H9 (cell line): ENCODE measurements at regions not wholly inside any gene's neighbourhood (a gene's known extent, or its start where the extent isn't known, plus 50 kb on each side); places are given as distances from the start of the nearest gene placed in this dataset.

Experiments used
- DNase-seq: peaks from one replicate; pipeline ENCODE4 v3.0.0-alpha.2; 2017
- H2AFZ ChIP-seq: one replicate; pipeline ENCODE4 v1.6.1; 2013; ENCODE audit warnings: mild to moderate bottlenecking, low read length, control low read depth, moderate library complexity
- H2AK5ac ChIP-seq: 2 replicates; pipeline ENCODE4 v1.6.1; 2013; ENCODE audit warnings: low read length, control low read depth, mixed read lengths; ENCODE audit not compliant: insufficient read length
- H2BK120ac ChIP-seq: one replicate; pipeline ENCODE4 v1.6.1; 2013; ENCODE audit warnings: low read depth, mild to moderate bottlenecking, low read length, control low read depth, inconsistent platforms; ENCODE audit not compliant: poor library complexity, severe bottlenecking
- H2BK12ac ChIP-seq: 2 replicates; pipeline ENCODE4 v1.6.1; 2013; ENCODE audit warnings: low read length, control low read depth, mixed read lengths, low read depth; ENCODE audit not compliant: insufficient read length
- H2BK15ac ChIP-seq: 2 replicates; pipeline ENCODE4 v1.6.1; 2013; ENCODE audit warnings: low read depth, low read length, control low read depth
- H2BK20ac ChIP-seq: one replicate; pipeline ENCODE4 v1.6.1; 2013; ENCODE audit warnings: low read depth, mild to moderate bottlenecking, low read length, control low read depth, inconsistent platforms; ENCODE audit not compliant: poor library complexity, severe bottlenecking
- H2BK5ac ChIP-seq: 2 replicates; pipeline ENCODE4 v1.6.1; 2013; ENCODE audit warnings: low read length, control low read depth, mixed read lengths; ENCODE audit not compliant: insufficient read length
- H3K14ac ChIP-seq: 2 replicates; pipeline ENCODE4 v1.6.1; 2013; ENCODE audit warnings: low read length, control low read depth; ENCODE audit not compliant: insufficient read depth
- H3K18ac ChIP-seq: 2 replicates; pipeline ENCODE4 v1.6.1; 2013; ENCODE audit warnings: low read depth, mild to moderate bottlenecking, mixed read lengths, low read length, control low read depth; ENCODE audit not compliant: insufficient read length
- H3K23ac ChIP-seq: 2 replicates; pipeline ENCODE4 v1.6.1; 2013; ENCODE audit warnings: low read length, control low read depth, mixed read lengths, low read depth; ENCODE audit not compliant: insufficient read length
- H3K23me2 ChIP-seq: 2 replicates; pipeline ENCODE4 v1.6.1; 2013; ENCODE audit warnings: low read depth, mild to moderate bottlenecking, mixed read lengths, low read length, control low read depth; ENCODE audit not compliant: insufficient read length, poor library complexity, severe bottlenecking
- H3K27ac ChIP-seq: 2 replicates; pipeline ENCODE4 v1.5.1; 2013; ENCODE audit warnings: low read length, control low read depth, mixed read lengths, low read depth; ENCODE audit not compliant: insufficient read length
- H3K27me3 ChIP-seq: 2 replicates; pipeline ENCODE4 v1.6.1; 2013; ENCODE audit warnings: low read length, control low read depth, inconsistent platforms; ENCODE audit not compliant: insufficient read depth
- H3K4ac ChIP-seq: 2 replicates; pipeline ENCODE4 v1.6.1; 2013; ENCODE audit warnings: low read depth, mild to moderate bottlenecking, control low read depth, inconsistent platforms, low read length, moderate library complexity
- H3K4me1 ChIP-seq: 2 replicates; pipeline ENCODE4 v1.6.1; 2013; ENCODE audit warnings: low read length, control low read depth, inconsistent platforms; ENCODE audit not compliant: insufficient read depth
- H3K4me2 ChIP-seq: 2 replicates; pipeline ENCODE4 v1.6.1; 2013; ENCODE audit warnings: low read length, control low read depth, mixed read lengths; ENCODE audit not compliant: insufficient read length, insufficient read depth
- H3K56ac ChIP-seq: 2 replicates; pipeline ENCODE4 v1.6.1; 2013; ENCODE audit warnings: low read depth, mild to moderate bottlenecking, mixed read lengths, low read length, control low read depth; ENCODE audit not compliant: insufficient read length
- H3K79me1 ChIP-seq: 2 replicates; pipeline ENCODE4 v1.6.1; 2013; ENCODE audit warnings: low read depth, mild to moderate bottlenecking, moderate library complexity, low read length, control low read depth, inconsistent platforms; ENCODE audit not compliant: insufficient read depth, poor library complexity, severe bottlenecking
- H3K79me2 ChIP-seq: 2 replicates; pipeline ENCODE4 v1.6.1; 2013; ENCODE audit warnings: low read length, control low read depth, inconsistent platforms; ENCODE audit not compliant: insufficient read depth
- H3K9ac ChIP-seq: 2 replicates; pipeline ENCODE4 v1.6.1; 2013; ENCODE audit warnings: low read length, control low read depth, mixed read lengths; ENCODE audit not compliant: insufficient read length; ENCODE audit errors: extremely low read depth
- H3K9me3 ChIP-seq: one replicate; pipeline ENCODE4 v1.6.1; 2013; ENCODE audit warnings: low read depth, low read length, inconsistent platforms; ENCODE audit not compliant: control insufficient read depth
- H3T11ph ChIP-seq: one replicate; pipeline ENCODE4 v1.6.1; 2013; ENCODE audit warnings: mild to moderate bottlenecking, low read length, control low read depth, inconsistent platforms
- H4K20me1 ChIP-seq: one replicate; pipeline ENCODE4 v1.6.1; 2013; ENCODE audit not compliant: control insufficient read depth, insufficient read length, insufficient read depth
- H4K5ac ChIP-seq: 2 replicates; pipeline ENCODE4 v1.6.1; 2013; ENCODE audit warnings: low read depth, mild to moderate bottlenecking, mixed read lengths, low read length, control low read depth; ENCODE audit not compliant: insufficient read length
- H4K8ac ChIP-seq: replicated peaks from 2 replicates; pipeline ENCODE4 v1.6.1; 2013; ENCODE audit warnings: low read length, control low read depth, mixed read lengths, low read depth; ENCODE audit not compliant: insufficient read length
- H4K91ac ChIP-seq: 2 replicates; pipeline ENCODE4 v1.6.1; 2013; ENCODE audit warnings: low read depth, mild to moderate bottlenecking, moderate library complexity, mixed read lengths, low read length, control low read depth; ENCODE audit not compliant: insufficient read length
- H3K27ac Mint-ChIP-seq, 3 experiments: 2 replicates in 2 of 3; 3 replicates in 1 of 3; pipeline ENCODE4 v1.8.0; 2020 to 2021; ENCODE audit warnings: mixed read lengths in 3 of 3, mild to moderate bottlenecking in 1 of 3, moderate library complexity in 1 of 3
- H3K27me3 Mint-ChIP-seq: 2 replicates; pipeline ENCODE4 v1.8.0; 2021; ENCODE audit warnings: low read depth, mild to moderate bottlenecking, moderate library complexity, mixed read lengths
- H3K36me3 Mint-ChIP-seq, 3 experiments: 2 replicates in 2 of 3; 3 replicates in 1 of 3; pipeline ENCODE4 v1.8.0; 2020 to 2021; ENCODE audit warnings: low read depth in 3 of 3, mixed read lengths in 3 of 3; ENCODE audit not compliant: insufficient read depth in 1 of 3
- H3K4me1 Mint-ChIP-seq, 2 experiments: 2 replicates each; pipeline ENCODE4 v1.8.0; 2020; ENCODE audit warnings: mixed read lengths in 2 of 2
- H3K4me3 Mint-ChIP-seq, 2 experiments: 2 replicates in 1 of 2; 3 replicates in 1 of 2; pipeline ENCODE4 v1.8.0; 2020 to 2021; ENCODE audit warnings: mild to moderate bottlenecking in 2 of 2, mixed read lengths in 2 of 2, moderate library complexity in 1 of 2
- H3K9me3 Mint-ChIP-seq, 2 experiments: 2 replicates in 1 of 2; 3 replicates in 1 of 2; pipeline ENCODE4 v1.8.0; 2020; ENCODE audit warnings: mild to moderate bottlenecking in 2 of 2, mixed read lengths in 2 of 2, moderate library complexity in 1 of 2
- WGBS: extraction: QIAGEN DNeasy Blood & Tissue Kit; methylation state at CpG from one replicate; pipeline ENCODE4 v1.1.7; 2013; ENCODE audit warnings: missing lambda C conversion rate, low lambda C conversion rate, mixed read lengths; ENCODE audit not compliant: insufficient read length; ENCODE audit errors: extremely low coverage; 5-methylcytosine and 5-hydroxymethylcytosine counted together
- TF ChIP-seq, protein P1 (sequence below): fragments of 200-600 bp; sonication (generic); conservative IDR thresholded peaks from 3 replicates; pipeline ENCODE4 v1.8.0; 2021; ENCODE audit warnings: antibody characterized with exemption, mild to moderate bottlenecking

DNA sequence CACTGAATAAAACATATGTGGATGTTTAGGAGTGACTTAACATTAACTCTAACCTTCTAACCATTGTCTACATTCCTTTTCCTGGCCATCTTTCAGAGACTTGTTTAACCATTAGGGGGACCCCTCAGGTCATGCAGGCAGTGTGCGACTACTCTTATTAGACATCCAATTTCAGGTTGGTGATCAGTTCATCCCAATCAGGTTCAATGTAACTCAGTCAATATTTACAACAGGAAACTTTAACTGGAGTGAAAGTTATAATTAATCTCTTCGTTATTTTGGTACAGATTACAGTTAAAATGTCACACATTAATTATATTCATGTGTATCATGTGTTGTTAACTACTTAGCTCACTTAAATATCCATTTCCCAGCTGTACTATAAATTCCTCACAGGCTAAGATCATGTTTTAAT is 68.8 kb upstream of the RGS1 start:
- Histone ChIP-seq H4K5ac (no peak overlapping the region), H3K4ac (no peak overlapping the region), H3K9ac (no peak overlapping the region), H2BK20ac (no peak overlapping the region), H3K4me2 (no peak overlapping the region), H3K27me3 (no peaks in the 10 kb centered on the region), H3K79me2 (no peaks in the 10 kb centered on the region), H3K18ac (no peak overlapping the region), H4K8ac (no peak overlapping the region), H2BK12ac (no peak overlapping the region), H3K27ac (no peak overlapping the region), H2BK120ac (no peak overlapping the region), H2AFZ (no peak overlapping the region), H4K91ac (no peak overlapping the region), H3K9me3 (no peaks in the 10 kb centered on the region), H2BK5ac (no peak overlapping the region), H3K79me1 (no peaks in the 10 kb centered on the region), H2AK5ac (no peak overlapping the region), H3K23me2 (no peaks in the 10 kb centered on the region), H3K23ac (no peak overlapping the region), H3K14ac (no peak overlapping the region), H3K56ac (no peak overlapping the region), H4K20me1 (no peaks in the 10 kb centered on the region), H2BK15ac (no peak overlapping the region), H3K4me1 (no peaks in the 10 kb centered on the region), H3T11ph (no peak overlapping the region)
- TF ChIP-seq, protein P1, sequence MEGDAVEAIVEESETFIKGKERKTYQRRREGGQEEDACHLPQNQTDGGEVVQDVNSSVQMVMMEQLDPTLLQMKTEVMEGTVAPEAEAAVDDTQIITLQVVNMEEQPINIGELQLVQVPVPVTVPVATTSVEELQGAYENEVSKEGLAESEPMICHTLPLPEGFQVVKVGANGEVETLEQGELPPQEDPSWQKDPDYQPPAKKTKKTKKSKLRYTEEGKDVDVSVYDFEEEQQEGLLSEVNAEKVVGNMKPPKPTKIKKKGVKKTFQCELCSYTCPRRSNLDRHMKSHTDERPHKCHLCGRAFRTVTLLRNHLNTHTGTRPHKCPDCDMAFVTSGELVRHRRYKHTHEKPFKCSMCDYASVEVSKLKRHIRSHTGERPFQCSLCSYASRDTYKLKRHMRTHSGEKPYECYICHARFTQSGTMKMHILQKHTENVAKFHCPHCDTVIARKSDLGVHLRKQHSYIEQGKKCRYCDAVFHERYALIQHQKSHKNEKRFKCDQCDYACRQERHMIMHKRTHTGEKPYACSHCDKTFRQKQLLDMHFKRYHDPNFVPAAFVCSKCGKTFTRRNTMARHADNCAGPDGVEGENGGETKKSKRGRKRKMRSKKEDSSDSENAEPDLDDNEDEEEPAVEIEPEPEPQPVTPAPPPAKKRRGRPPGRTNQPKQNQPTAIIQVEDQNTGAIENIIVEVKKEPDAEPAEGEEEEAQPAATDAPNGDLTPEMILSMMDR, result peak; percentile 61
- WGBS, result no CpG with 5 or more reads among the region's 2 CpGs
- Mint-ChIP-seq H3K4me3 (no peak overlapping the region), H3K36me3 (peaks cover 0 to 1% (median 0%) of the 10 kb centered on the region in 3 experiments; a peak in 1 of 7 replicates), H3K27me3 (no peaks in the 10 kb centered on the region), H3K4me1 (no peaks in the 10 kb centered on the region), H3K27ac (no peak overlapping the region), H3K9me3 (no peaks in the 10 kb centered on the region; a peak in 1 of 5 replicates)
- DNase-seq, result no peak
